ENCODE measurements at regions not wholly inside any gene's neighbourhood (a gene's known extent, or its start where the extent isn't known, plus 50 kb on each side); places are given as distances from the start of the nearest gene placed in this dataset.

- ChIA-PET CTCF (no interaction called here), POLR2A (no interaction called here)
- no peaks in the 10 kb centered on the region for H3K9me3 ChIP-seq (ENCODE audit: control insufficient read depth, insufficient read depth, low read depth, low read length)
- no peak for TF ChIP-seq ZSCAN16 (tag by site-specific recombination; IDR thresholded peaks at IDR 0.05)
- TF ChIP-seq ZNF280D (tag by site-specific recombination; IDR thresholded peaks at IDR 0.05): no peak
- no peak for TF ChIP-seq AEBP2 (tag by site-specific recombination; IDR thresholded peaks at IDR 0.05; ENCODE audit: borderline replicate concordance)
- no peak for TF ChIP-seq ZNF776 (tag by site-specific recombination; IDR thresholded peaks at IDR 0.05; ENCODE audit: borderline replicate concordance)
- no peak for TF ChIP-seq SCRT2 (tag by site-specific recombination; IDR thresholded peaks at IDR 0.05)
- no peak for TF ChIP-seq ZNF768 (tag by site-specific recombination; IDR thresholded peaks at IDR 0.05)
- no peak for TF ChIP-seq ZNF2 (tag by site-specific recombination; IDR thresholded peaks at IDR 0.05)
- no peak for TF ChIP-seq ZNF16 (tag by site-specific recombination; IDR thresholded peaks at IDR 0.05; ENCODE audit: low read depth)
- no peak for TF ChIP-seq ZNF658 (tag by site-specific recombination; IDR thresholded peaks at IDR 0.05)
- no peak for TF ChIP-seq SCRT1 (tag by site-specific recombination; IDR thresholded peaks at IDR 0.05; ENCODE audit: borderline replicate concordance)
- TF ChIP-seq ZNF785 (tag by site-specific recombination; IDR thresholded peaks at IDR 0.05): no peak
- no peak for TF ChIP-seq CTCF (tag by site-specific recombination; IDR thresholded peaks at IDR 0.05)
- H3K36me3 ChIP-seq (ENCODE audit: control insufficient read depth in 2 of 2, insufficient read depth in 1 of 2, low read length in 2 of 2): no peaks in the 10 kb centered on the region
- H3K4me3 ChIP-seq (ENCODE audit: low read depth, low read length): no peak overlapping the region
- H3K27ac ChIP-seq (ENCODE audit: extremely low read depth, low read depth, low read length): no peak overlapping the region
- H3K4me1 ChIP-seq (ENCODE audit: control insufficient read depth, insufficient read depth, low read length): no peaks in the 10 kb centered on the region
Measured at GRCh38 chr4:100569196-100569595, 51.4 kb upstream of the EMCN start.

Data from HEK293 (cell line).